GM19395 (cell line): ENCODE measurements at regions not wholly inside any gene's neighbourhood (a gene's known extent, or its start where the extent isn't known, plus 50 kb on each side); places are given as distances from the start of the nearest gene placed in this dataset.
"Not testable (repeated sequence)": the region's sequence is repeated elsewhere in the genome, so short reads cannot be mapped to it uniquely, and the experiment has no call there.

Experiments used
- ATAC-seq: cut with Tn5 transposase; IDR thresholded peaks from one replicate; pipeline ENCODE4 v1.9.1; 2021; ENCODE audit warnings: mild to moderate bottlenecking, moderate library complexity; ENCODE audit not compliant: unreplicated experiment

DNA sequence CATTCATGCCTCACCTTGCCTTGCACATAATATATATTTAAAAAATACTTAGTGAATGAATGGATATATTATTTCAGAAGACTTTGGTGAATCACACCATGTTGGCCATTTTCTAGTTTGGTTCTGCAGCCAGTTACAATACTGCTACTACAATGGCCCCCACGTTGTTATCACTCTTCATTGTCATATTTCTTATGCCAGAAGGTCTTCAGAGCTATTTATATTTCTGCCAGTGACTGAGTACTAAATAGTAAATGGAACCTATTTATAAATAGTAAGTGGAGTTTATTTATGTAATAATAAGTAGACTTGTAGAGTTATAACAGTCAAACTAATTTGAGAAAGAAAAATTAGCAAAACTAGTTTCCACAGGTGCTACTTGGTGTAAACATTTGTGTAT is 516.6 kb upstream of the SYT4 start:
- no peak for ATAC-seq

- no peak for ATAC-seq
These were observed 517.1 kb upstream of the SYT4 start for GRCh38 chr18:43794363-43794762.

DNA sequence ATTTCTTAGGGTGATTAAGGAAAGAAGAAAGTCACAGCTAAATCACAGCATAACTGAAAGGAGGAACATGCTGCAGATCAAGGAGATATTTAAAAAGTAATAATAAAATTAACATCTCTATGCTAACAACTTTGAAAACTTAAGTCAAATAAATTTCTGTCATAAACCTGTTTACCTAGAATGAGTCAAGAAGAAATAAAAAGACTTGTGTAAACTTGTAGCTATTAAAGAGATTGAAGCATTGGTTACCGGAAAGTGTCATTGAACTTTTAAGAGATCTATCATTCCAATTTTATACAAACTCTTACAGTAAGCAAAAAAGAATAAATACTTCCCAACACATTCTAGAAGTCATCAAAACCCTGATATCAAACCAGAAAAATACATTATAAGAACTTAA is 520.1 kb upstream of the SYT4 start:
- no peak for ATAC-seq

DNA sequence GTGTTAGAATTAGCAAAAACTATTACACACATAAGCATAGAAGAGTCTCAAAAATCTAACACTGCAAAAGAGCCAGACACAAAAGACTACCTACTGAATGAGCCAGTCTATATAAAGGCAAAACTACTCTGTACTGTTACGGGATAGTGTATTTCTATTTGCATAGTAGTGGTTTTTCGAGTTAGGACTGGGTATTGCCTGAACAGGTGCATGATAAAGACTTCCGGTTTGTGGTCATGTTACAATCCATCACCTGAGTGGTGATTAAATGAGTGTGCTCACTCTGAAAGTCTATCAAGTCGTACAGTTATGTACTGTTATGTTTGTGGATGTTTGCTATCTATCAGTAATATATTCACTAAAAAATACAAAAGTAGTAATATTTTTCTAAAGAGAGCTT is 523.3 kb upstream of the SYT4 start:
- ATAC-seq: peak; percentile 54

- ATAC-seq: no peak
These were observed 528.4 kb upstream of the SYT4 start for GRCh38 chr18:43805646-43806194.

- ATAC-seq: no peak
These were observed 535.3 kb upstream of the SYT4 start for GRCh38 chr18:43812627-43813026.

- ATAC-seq: no peak
These were observed 542.1 kb upstream of the SYT4 start for GRCh38 chr18:43819397-43819796.

GRCh38 chr18:43819873-43820272 is 542.6 kb upstream of the SYT4 start:
- no peak for ATAC-seq

- ATAC-seq: no peak
These were observed 548.5 kb upstream of the SYT4 start for GRCh38 chr18:43825768-43826167.

DNA sequence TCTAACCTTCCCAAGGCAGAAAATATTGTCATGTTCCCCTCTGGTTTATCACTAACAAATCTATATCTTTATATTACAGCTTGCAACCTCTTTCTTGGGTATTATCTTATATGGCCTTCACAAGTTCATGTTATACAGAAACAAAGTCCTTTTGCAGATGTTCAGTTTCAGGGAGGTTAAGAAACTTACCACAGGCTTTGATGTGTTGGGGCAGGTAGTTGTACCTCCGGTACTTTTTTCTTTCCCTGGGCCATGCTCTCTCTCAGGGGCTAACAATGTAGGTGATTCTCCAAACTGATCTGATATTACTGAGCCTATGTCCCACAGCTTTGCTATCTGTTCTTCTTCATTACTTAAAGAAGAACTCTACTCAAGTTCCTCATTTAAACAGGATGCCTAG is 548.9 kb upstream of the SYT4 start:
- no peak for ATAC-seq

- ATAC-seq: no peak
These were observed 550.0 kb upstream of the SYT4 start for GRCh38 chr18:43827311-43827710.

- ATAC-seq: no peak
These were observed 553.0 kb upstream of the SYT4 start for GRCh38 chr18:43830303-43830702.

DNA sequence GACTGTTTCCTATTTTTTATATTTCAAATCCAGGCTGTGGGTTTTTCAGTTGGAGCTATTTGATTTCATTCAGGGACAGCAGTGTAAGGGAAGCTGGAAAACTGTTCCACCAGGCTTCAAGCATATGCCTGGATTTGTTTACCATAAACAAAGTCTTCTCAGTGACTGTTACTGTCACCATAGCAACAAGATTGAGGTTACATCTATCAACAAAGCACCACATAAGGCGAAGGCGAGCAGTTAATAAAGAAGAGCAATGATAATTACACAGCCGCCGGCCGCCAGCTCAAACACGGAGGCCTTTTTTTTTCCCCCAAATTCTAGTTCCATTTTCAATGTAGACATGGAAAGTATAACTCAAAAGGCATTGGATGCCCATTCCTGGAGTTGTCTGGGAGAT is 553.7 kb upstream of the SYT4 start:
- ATAC-seq: no peak

DNA sequence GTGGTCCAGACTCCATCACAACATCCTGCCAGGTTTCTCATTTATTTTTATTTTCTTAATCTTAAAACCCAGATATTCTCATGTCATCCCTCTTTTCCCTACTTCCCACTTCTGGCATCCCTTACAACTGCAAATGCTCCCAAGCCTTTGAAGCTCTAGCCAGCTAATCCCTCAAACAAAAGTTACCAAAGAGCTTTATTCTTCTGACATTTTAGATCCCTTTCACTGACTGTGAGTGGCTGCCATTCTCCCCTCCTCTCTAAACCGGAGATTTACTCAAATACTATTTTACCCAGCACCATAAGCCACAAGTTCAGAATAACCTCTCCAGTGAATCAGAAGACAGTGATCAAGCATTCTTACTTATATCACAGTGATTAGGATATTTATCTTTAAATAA is 569.0 kb upstream of the SYT4 start:
- no peak for ATAC-seq

DNA sequence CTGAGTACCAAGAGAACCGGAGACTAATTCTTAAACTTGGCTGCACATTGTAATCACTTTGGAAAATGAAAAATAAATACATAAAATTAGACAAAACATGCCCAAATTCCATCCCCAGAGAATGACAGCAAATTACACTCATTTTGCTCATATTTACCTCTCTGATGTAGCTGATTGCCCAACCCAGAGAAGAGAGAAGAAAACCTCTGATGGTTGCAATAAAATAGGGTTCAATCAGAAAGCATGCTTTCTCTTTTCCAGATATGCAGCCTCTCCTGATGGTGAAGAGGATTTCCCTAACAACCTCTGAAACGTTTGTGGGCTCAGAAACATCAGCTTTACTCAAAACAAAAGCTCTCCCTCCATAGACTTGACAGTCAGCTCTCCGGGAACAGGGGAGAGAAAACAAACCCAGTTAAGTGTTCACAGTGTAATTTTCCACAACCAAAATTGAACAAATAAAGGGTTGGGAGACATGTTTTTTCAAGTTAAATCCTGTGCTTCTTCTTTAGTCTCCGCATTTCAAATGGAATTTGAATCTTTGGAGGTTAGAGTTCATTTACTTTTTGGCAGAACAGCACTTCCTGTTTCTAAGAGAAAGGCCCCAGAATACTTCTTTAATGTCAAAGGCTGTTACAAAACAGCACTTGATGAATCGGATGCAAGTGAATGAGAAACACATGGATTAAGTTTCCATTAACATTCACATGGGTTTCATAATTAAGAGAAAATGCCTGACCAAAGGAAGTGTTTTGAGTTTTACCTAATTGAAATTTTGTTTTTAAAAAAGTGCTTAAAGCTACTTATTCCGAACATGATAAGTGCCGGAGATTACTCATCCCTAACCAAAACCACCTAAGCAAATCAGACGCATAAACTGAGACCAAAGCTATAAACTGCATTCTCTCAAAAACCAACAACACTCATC is 570.1 kb upstream of the SYT4 start:
- no peak for ATAC-seq

- ATAC-seq: not testable (repeated sequence)
These were observed 572.5 kb upstream of the SYT4 start for GRCh38 chr18:43849831-43850230.

- ATAC-seq: no peak
These were observed 578.1 kb upstream of the SYT4 start for GRCh38 chr18:43855376-43855775.

DNA sequence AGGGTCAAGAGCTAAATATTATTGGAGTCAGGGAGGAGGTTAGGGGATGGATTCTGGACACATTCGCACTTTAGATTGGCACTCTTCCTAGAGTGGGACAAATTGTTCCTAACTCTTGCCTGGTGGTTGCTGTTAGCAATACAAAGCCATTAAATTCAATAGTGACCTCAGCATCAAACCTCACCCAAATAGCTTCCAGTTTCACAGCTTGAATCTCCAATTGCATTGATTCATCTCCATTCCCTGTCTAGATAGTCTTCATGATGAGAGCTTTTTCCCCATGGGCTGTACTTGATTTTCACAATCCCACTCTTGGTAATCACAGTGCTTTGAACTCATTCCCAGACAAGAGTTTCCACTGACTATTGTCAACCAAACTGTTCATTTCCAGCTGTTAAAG is 585.9 kb upstream of the SYT4 start:
- ATAC-seq: no peak

GRCh38 chr18:43866696-43867095 is 589.4 kb upstream of the SYT4 start:
- ATAC-seq: no peak

DNA sequence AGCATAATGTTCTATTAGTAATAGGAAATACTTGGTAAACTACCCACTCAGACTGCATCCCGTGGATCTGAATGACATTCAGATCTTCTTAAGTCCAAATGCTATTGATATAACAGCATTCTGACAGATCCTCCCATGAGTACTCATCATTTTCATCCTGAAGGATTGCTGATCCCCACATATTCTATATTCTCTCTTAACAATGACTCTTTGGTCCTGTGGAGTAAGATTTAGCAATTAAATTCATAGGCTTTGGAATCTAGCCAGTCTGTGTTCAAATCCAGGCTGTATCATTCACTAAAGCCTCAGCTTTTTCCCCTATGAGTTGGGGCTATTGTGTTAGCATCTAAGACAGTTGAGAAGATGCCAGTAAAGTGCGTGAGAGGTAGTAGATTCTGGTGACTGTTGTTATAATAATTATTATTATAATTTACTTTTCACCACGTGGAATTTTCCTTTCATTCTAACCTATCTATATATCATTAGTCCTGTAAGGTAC is 591.3 kb upstream of the SYT4 start:
- no peak for ATAC-seq

DNA sequence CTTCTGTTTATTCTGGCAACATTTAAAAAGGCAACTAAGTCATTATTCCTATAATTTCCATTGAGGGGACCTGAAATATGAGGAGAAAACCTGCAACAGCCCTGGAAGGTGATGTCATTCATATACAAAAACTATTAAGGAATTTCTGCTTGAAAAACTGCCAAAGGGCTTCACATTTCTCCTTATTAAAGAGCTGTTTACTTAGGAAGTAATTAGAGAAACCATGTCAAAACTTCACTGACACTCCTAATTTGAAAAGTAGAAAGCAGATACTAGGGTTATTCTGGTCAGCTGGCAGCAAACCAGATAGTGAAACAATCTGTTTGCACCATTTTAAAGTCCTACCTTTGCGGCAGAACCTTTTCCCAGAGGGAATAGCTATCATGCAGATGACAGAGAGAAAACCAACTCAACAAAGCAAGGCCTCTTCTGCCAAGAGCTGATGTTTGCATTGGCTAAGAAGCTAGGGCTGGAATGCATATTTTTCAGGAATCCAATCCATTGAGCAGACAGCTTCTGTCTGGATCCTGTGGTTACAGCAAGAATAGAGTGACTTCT is 592.2 kb upstream of the SYT4 start:
- ATAC-seq: no peak

DNA sequence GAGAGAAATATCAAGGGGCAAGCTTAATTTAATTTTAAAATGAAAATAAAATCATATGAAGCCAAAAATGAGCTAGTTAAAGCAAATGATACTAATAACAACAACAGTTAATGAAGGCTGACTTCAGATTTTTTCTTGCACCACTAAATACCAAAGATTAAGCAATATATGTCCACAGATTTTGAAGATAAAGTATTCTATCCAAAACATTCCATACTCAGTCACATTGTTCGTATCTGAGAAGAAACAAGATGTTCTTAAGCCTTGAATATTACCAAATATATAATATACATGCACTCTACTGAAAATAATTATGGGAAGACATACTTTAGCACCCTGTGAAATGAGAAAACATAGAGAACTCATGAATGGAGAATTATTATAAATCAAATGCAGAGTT is 593.3 kb upstream of the SYT4 start:
- no peak for ATAC-seq
